Vagina (tissue), 2 donors: ENCODE measurements at regions not wholly inside any gene's neighbourhood (a gene's known extent, or its start where the extent isn't known, plus 50 kb on each side); places are given as distances from the start of the nearest gene placed in this dataset.

Experiments
- DNase-seq, 2 donors: peaks; one replicate each; pipeline ENCODE4 v3.0.0-alpha.2; 2017; ENCODE audit errors: extremely low spot score in 2 of 2
- H3K27ac ChIP-seq: fragments of 200-600 bp; sonication (generic); one replicate; pipeline ENCODE4 v1.5.1; 2019
- H3K27me3 ChIP-seq: fragments of 200-600 bp; sonication (generic); one replicate; pipeline ENCODE4 v1.5.1; 2019
- H3K36me3 ChIP-seq, 2 donors: fragments of 200-600 bp; sonication (generic); one replicate each; pipeline ENCODE4 v1.5.1; 2017 to 2019
- H3K4me1 ChIP-seq: fragments of 200-600 bp; sonication (generic); one replicate; pipeline ENCODE4 v1.5.1; 2019
- H3K4me3 ChIP-seq, 2 donors: fragments of 200-600 bp; sonication (generic); 1 replicate in 1 of 2; 2 replicates in 1 of 2; pipeline ENCODE4 v1.5.1; 2016 to 2019
- H3K9me3 ChIP-seq: fragments of 200-600 bp; sonication (generic); one replicate; pipeline ENCODE4 v1.5.1; 2019
- CTCF ChIP-seq, 3 experiments: fragments of 450-650 bp in 2 of 3; fragments of 200-600 bp in 1 of 3; sonication (generic) in 1 of 3; IDR thresholded peaks; one replicate each; pipeline ENCODE4 v1.5.1; 2017 to 2019; ENCODE audit warnings: antibody characterized with exemption in 3 of 3, mild to moderate bottlenecking in 2 of 3, moderate library complexity in 2 of 3
- POLR2A ChIP-seq, 2 donors: fragments of 450-650 bp; IDR thresholded peaks; one replicate each; pipeline ENCODE4 v1.6.1; 2017; ENCODE audit warnings: antibody characterized with exemption in 2 of 2, mild to moderate bottlenecking in 2 of 2, moderate library complexity in 2 of 2
- POLR2AphosphoS5 ChIP-seq, 2 donors: sonication (generic); formaldehyde crosslinking; IDR thresholded peaks; one replicate each; pipeline ENCODE4 v1.9.0; 2017; ENCODE audit warnings: antibody characterized with exemption in 2 of 2, mild to moderate bottlenecking in 2 of 2, low read depth in 1 of 2; ENCODE audit not compliant: insufficient read depth in 1 of 2
- intact Hi-C: fragments of 100-400 bp; cut with DNase I; formaldehyde crosslinking; loops from one replicate; pipeline ENCODE4 v1.15.1; 2023

- Histone ChIP-seq H3K27ac (no peak overlapping the region), H3K4me1 (no peaks in the 10 kb centered on the region), H3K27me3 (no peaks in the 10 kb centered on the region), H3K9me3 (no peaks in the 10 kb centered on the region), H3K36me3 (no peaks in the 10 kb centered on the region), H3K4me3 (no peak overlapping the region)
- intact Hi-C loops = no loop called here
- DNase-seq = no peak
- TF ChIP-seq POLR2AphosphoS5 (IDR thresholded peaks at IDR 0.05; ENCODE audit: insufficient read depth in 1 of 2, low read depth in 1 of 2) (no peak), CTCF (IDR thresholded peaks at IDR 0.05) (no peak), POLR2A (IDR thresholded peaks at IDR 0.05) (no peak)
Measured at GRCh38 chr9:29657821-29658220, 2084.5 kb upstream of the C9orf72 start.

- Histone ChIP-seq H3K4me1 (no peaks in the 10 kb centered on the region), H3K27ac (no peak overlapping the region), H3K9me3 (no peaks in the 10 kb centered on the region), H3K36me3 (no peaks in the 10 kb centered on the region), H3K4me3 (no peak overlapping the region), H3K27me3 (no peaks in the 10 kb centered on the region)
- DNase-seq = no peak
- TF ChIP-seq POLR2A (IDR thresholded peaks at IDR 0.05) = no peak
- intact Hi-C loops = no loop called here
Measured at GRCh38 chr9:29659014-29659413, 2085.7 kb upstream of the C9orf72 start.

GRCh38 chr9:29659736-29660135 is 2086.5 kb upstream of the C9orf72 start:
- H3K27ac ChIP-seq = no peak overlapping the region
- intact Hi-C loops = no loop called here
- no peaks in the 10 kb centered on the region for H3K9me3 ChIP-seq
- H3K4me3 ChIP-seq = no peak overlapping the region
- no peaks in the 10 kb centered on the region for H3K36me3 ChIP-seq
- no peak for DNase-seq
- H3K27me3 ChIP-seq = no peaks in the 10 kb centered on the region
- TF ChIP-seq CTCF (IDR thresholded peaks at IDR 0.05) (no peak), POLR2A (IDR thresholded peaks at IDR 0.05) (no peak), POLR2AphosphoS5 (IDR thresholded peaks at IDR 0.05; ENCODE audit: insufficient read depth in 1 of 2, low read depth in 1 of 2) (no peak)
- no peaks in the 10 kb centered on the region for H3K4me1 ChIP-seq

- H3K27ac ChIP-seq = no peak overlapping the region
- no peaks in the 10 kb centered on the region for H3K27me3 ChIP-seq
- no peaks in the 10 kb centered on the region for H3K36me3 ChIP-seq
- no peaks in the 10 kb centered on the region for H3K9me3 ChIP-seq
- no peak for DNase-seq
- H3K4me3 ChIP-seq = no peak overlapping the region
- no peaks in the 10 kb centered on the region for H3K4me1 ChIP-seq
- TF ChIP-seq POLR2A (IDR thresholded peaks at IDR 0.05) (no peak), POLR2AphosphoS5 (IDR thresholded peaks at IDR 0.05; ENCODE audit: insufficient read depth in 1 of 2, low read depth in 1 of 2) (no peak), CTCF (IDR thresholded peaks at IDR 0.05) (no peak)
- intact Hi-C loops = no loop called here
Measured at GRCh38 chr9:29668732-29669131, 2095.5 kb upstream of the C9orf72 start.

GRCh38 chr9:29669613-29670012 is 2096.3 kb upstream of the C9orf72 start:
- TF ChIP-seq CTCF (IDR thresholded peaks at IDR 0.05) = no peak
- TF ChIP-seq POLR2AphosphoS5 (IDR thresholded peaks at IDR 0.05; ENCODE audit: insufficient read depth in 1 of 2, low read depth in 1 of 2) = no peak
- TF ChIP-seq POLR2A (IDR thresholded peaks at IDR 0.05) = no peak
- DNase-seq = no peak
- intact Hi-C loops = no loop called here
- Histone ChIP-seq H3K27me3 (no peaks in the 10 kb centered on the region), H3K36me3 (no peaks in the 10 kb centered on the region), H3K9me3 (no peaks in the 10 kb centered on the region), H3K27ac (no peak overlapping the region), H3K4me3 (no peak overlapping the region), H3K4me1 (no peaks in the 10 kb centered on the region)

GRCh38 chr9:29685531-29685930 is 2112.2 kb upstream of the C9orf72 start:
- H3K27me3 ChIP-seq = no peaks in the 10 kb centered on the region
- no peak for TF ChIP-seq CTCF (IDR thresholded peaks at IDR 0.05)
- no peak for TF ChIP-seq POLR2AphosphoS5 (IDR thresholded peaks at IDR 0.05; ENCODE audit: insufficient read depth in 1 of 2, low read depth in 1 of 2)
- TF ChIP-seq POLR2A (IDR thresholded peaks at IDR 0.05) = no peak
- intact Hi-C loops = no loop called here
- no peak overlapping the region for H3K27ac ChIP-seq
- DNase-seq = no peak
- H3K36me3 ChIP-seq = no peaks in the 10 kb centered on the region
- H3K4me3 ChIP-seq = no peak overlapping the region
- no peaks in the 10 kb centered on the region for H3K4me1 ChIP-seq
- no peaks in the 10 kb centered on the region for H3K9me3 ChIP-seq
